ENCODE measurements at regions not wholly inside any gene's neighbourhood (a gene's known extent, or its start where the extent isn't known, plus 50 kb on each side); places are given as distances from the start of the nearest gene placed in this dataset.

DNA sequence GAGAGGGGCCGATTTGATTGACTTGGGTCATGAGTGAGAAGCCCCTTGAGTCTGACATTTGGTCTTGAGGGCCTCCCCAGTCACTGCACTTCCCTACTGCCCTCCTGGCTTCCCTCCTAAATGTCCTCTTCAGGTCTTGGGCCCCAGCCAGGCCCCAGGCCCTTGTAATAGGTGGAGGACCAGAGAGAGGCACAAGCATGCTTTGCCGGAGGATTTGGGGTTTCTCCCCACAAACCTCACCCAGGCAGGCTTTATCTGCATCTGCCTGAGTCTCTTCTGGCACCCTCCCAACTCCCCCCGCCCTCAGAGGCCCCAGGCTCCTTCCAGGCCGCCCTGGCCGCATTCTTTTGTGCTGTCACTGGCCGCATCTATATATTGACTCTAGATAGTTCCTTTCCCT is 270.7 kb downstream of the HAUS1 start:
- TF ChIP-seq POLR2A (IDR thresholded peaks at IDR 0.05; ENCODE audit: low read length): no peak
- no peak for TF ChIP-seq GATA1 (IDR thresholded peaks at IDR 0.05; ENCODE audit: low read depth, low read length)

Measured in erythroblast (primary cell).